GM23338 (cell line): ENCODE measurements at regions not wholly inside any gene's neighbourhood (a gene's known extent, or its start where the extent isn't known, plus 50 kb on each side); places are given as distances from the start of the nearest gene placed in this dataset.

Experiments
- ATAC-seq: fragments of 200-7000 bp; cut with Tn5 transposase; 3 replicates; pipeline ENCODE4 v1.9.1; 2020
- DNase-seq: peaks from one replicate; pipeline ENCODE4 v3.0.0-alpha.2; 2015; ENCODE audit warnings: low spot score
- H2AFZ ChIP-seq: fragments of 200-600 bp; sonication (generic); 2 replicates; pipeline ENCODE4 v1.8.0; 2016; ENCODE audit warnings: antibody characterized with exemption, mild to moderate bottlenecking, moderate library complexity
- H3F3A ChIP-seq: fragments of 200-600 bp; sonication (generic); replicated peaks from 2 replicates; pipeline ENCODE4 v1.8.0; 2017; ENCODE audit warnings: antibody characterized with exemption, mixed run types, low read depth
- H3K27ac ChIP-seq: fragments of 200-600 bp; sonication (generic); 2 replicates; pipeline ENCODE4 v1.6.1; 2016; ENCODE audit warnings: low read depth
- H3K27me3 ChIP-seq: fragments of 200-600 bp; sonication (generic); 2 replicates; pipeline ENCODE4 v1.8.0; 2016; ENCODE audit warnings: mild to moderate bottlenecking, mixed run types, moderate library complexity; ENCODE audit not compliant: insufficient read depth
- H3K36me3 ChIP-seq: fragments of 200-600 bp; sonication (generic); 2 replicates; pipeline ENCODE4 v1.8.0; 2016; ENCODE audit warnings: mild to moderate bottlenecking; ENCODE audit not compliant: insufficient read depth
- H3K4me1 ChIP-seq: fragments of 200-600 bp; sonication (generic); 2 replicates; pipeline ENCODE4 v1.8.0; 2016; ENCODE audit warnings: mild to moderate bottlenecking, moderate library complexity; ENCODE audit not compliant: insufficient read depth
- H3K4me2 ChIP-seq: fragments of 200-600 bp; sonication (generic); 2 replicates; pipeline ENCODE4 v1.7.1; 2017; ENCODE audit warnings: mixed run types
- H3K4me3 ChIP-seq: fragments of 200-600 bp; sonication (generic); 2 replicates; pipeline ENCODE4 v1.6.1; 2016; ENCODE audit warnings: mixed run types
- H3K79me2 ChIP-seq: fragments of 200-600 bp; sonication (generic); replicated peaks from 2 replicates; pipeline ENCODE4 v1.8.0; 2017; ENCODE audit warnings: mild to moderate bottlenecking; ENCODE audit not compliant: insufficient read depth
- H3K9me2 ChIP-seq: fragments of 200-600 bp; sonication (generic); 2 replicates; pipeline ENCODE4 v1.8.0; 2017; ENCODE audit not compliant: insufficient read depth
- H4K20me1 ChIP-seq: fragments of 200-600 bp; sonication (generic); replicated peaks from 2 replicates; pipeline ENCODE4 v1.8.0; 2017; ENCODE audit warnings: mild to moderate bottlenecking; ENCODE audit not compliant: insufficient read depth
- H3K27ac Mint-ChIP-seq: 2 replicates; pipeline ENCODE4 v1.8.0; 2020; ENCODE audit warnings: inconsistent platforms, mild to moderate bottlenecking, moderate library complexity, mixed read lengths
- H3K27me3 Mint-ChIP-seq: 3 replicates; pipeline ENCODE4 v1.8.0; 2022; ENCODE audit warnings: low read depth, mild to moderate bottlenecking, moderate library complexity, mixed read lengths, inconsistent platforms; ENCODE audit not compliant: insufficient read depth, poor library complexity
- H3K36me3 Mint-ChIP-seq: 3 replicates; pipeline ENCODE4 v1.8.0; 2021; ENCODE audit warnings: low read depth, mild to moderate bottlenecking, inconsistent platforms, moderate library complexity, mixed read lengths
- H3K4me1 Mint-ChIP-seq: 3 replicates; pipeline ENCODE4 v1.8.0; 2020; ENCODE audit warnings: mild to moderate bottlenecking, inconsistent platforms, mixed read lengths
- H3K4me3 Mint-ChIP-seq: 3 replicates; pipeline ENCODE4 v1.8.0; 2021; ENCODE audit warnings: moderate library complexity, mild to moderate bottlenecking, inconsistent platforms, mixed read lengths
- H3K9me3 Mint-ChIP-seq: 3 replicates; pipeline ENCODE4 v1.8.0; 2020; ENCODE audit warnings: moderate library complexity, mild to moderate bottlenecking, inconsistent platforms, mixed read lengths
- EZH2 ChIP-seq: fragments of 200-600 bp; sonication (generic); IDR thresholded peaks from one replicate; pipeline ENCODE4 v1.8.0; 2017; ENCODE audit warnings: antibody characterized with exemption, mild to moderate bottlenecking, low read depth; ENCODE audit not compliant: unreplicated experiment
- REST ChIP-seq: IDR thresholded peaks from one replicate; pipeline ENCODE4 v1.6.1; 2018; ENCODE audit warnings: antibody characterized with exemption; ENCODE audit not compliant: unreplicated experiment
- ZNF114 ChIP-seq: fragments of 250-450 bp; sonication (Bioruptor Pico); IDR thresholded peaks from 2 replicates; pipeline ENCODE4 v1.5.0; 2020; ENCODE audit warnings: mild to moderate bottlenecking, moderate library complexity
- ZNF462 ChIP-seq: fragments of 250-450 bp; sonication (Bioruptor Pico); IDR thresholded peaks from 2 replicates; pipeline ENCODE4 v1.5.0; 2020; ENCODE audit warnings: mild to moderate bottlenecking, moderate library complexity
- TF ChIP-seq, protein P1 (sequence below), 2 experiments: fragments of 200-600 bp in 1 of 2; sonication (generic) in 1 of 2; conservative IDR thresholded peaks; 2 replicates each; pipeline versions ENCODE4 v1.5.1 to v1.6.1; 2016 to 2017; ENCODE audit warnings: antibody characterized with exemption in 2 of 2, low read depth in 2 of 2, mild to moderate bottlenecking in 2 of 2, moderate library complexity in 1 of 2

DNA sequence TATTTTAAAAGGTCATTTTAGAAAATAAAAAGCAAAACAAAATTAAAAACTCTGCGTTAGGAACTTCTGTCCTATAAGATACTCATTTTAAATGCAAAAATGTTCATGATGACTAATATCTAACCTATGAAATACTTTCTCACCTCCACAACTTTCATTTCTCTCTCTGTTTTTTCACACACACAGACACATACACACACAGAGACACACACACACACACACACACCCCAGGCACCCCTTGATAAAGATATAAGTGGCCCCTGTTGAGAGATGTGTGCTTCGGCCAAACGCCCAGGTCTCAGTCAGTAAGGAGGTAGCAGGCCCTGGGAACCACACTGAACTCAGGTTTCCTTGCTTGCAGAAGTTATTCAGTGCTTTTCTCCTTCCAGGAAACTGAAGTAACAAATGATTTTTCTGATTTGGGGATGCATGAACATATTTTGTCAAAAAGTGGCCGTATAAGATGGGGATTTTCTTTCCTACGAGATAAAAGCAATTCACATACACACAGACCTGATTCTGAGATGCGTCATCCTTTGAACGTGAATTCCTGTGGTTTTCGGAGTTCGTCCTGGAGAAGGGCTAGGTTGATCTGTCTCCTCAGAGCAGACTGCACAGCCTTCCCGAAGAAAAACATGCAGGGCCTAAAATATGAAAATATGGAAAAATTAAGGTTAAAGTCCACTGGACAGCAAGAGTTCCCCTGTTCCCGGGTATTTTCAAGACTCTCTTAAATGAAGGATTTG lies 306.8 kb upstream of the FOXQ1 start:
- H4K20me1 ChIP-seq = no peaks in the 10 kb centered on the region
- H3K79me2 ChIP-seq = no peaks in the 10 kb centered on the region
- Mint-ChIP-seq H3K36me3 (no peaks in the 10 kb centered on the region), H3K9me3 (peaks cover 3% of the 10 kb centered on the region; the same call in 2 of the 3 replicates), H3K27ac (no peak overlapping the region), H3K4me1 (no peaks in the 10 kb centered on the region), H3K4me3 (no peak overlapping the region), H3K27me3 (peaks cover 9% of the 10 kb centered on the region)
- H3K4me2 ChIP-seq = no peak overlapping the region
- H3K36me3 ChIP-seq = no peaks in the 10 kb centered on the region
- no peaks in the 10 kb centered on the region for H3F3A ChIP-seq
- no peak overlapping the region for H2AFZ ChIP-seq
- DNase-seq (no peak), ATAC-seq (no peak)
- H3K4me1 ChIP-seq = no peaks in the 10 kb centered on the region
- no peak overlapping the region for H3K27ac ChIP-seq
- H3K4me3 ChIP-seq = no peak overlapping the region
- TF ChIP-seq EZH2 = no peak
- no peak for TF ChIP-seq ZNF462
- TF ChIP-seq, protein P1, sequence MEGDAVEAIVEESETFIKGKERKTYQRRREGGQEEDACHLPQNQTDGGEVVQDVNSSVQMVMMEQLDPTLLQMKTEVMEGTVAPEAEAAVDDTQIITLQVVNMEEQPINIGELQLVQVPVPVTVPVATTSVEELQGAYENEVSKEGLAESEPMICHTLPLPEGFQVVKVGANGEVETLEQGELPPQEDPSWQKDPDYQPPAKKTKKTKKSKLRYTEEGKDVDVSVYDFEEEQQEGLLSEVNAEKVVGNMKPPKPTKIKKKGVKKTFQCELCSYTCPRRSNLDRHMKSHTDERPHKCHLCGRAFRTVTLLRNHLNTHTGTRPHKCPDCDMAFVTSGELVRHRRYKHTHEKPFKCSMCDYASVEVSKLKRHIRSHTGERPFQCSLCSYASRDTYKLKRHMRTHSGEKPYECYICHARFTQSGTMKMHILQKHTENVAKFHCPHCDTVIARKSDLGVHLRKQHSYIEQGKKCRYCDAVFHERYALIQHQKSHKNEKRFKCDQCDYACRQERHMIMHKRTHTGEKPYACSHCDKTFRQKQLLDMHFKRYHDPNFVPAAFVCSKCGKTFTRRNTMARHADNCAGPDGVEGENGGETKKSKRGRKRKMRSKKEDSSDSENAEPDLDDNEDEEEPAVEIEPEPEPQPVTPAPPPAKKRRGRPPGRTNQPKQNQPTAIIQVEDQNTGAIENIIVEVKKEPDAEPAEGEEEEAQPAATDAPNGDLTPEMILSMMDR (conservative IDR thresholded peaks at IDR 0.05; ENCODE audit: low read depth in 2 of 2) = no peak
- no peak for TF ChIP-seq ZNF114 (CRISPR knock-in tag)
- no peak for TF ChIP-seq REST
- no peaks in the 10 kb centered on the region for H3K27me3 ChIP-seq
- H3K9me2 ChIP-seq = no peaks in the 10 kb centered on the region
